Fibroblast of skin of left biceps (primary cell): ENCODE measurements at regions not wholly inside any gene's neighbourhood (a gene's known extent, or its start where the extent isn't known, plus 50 kb on each side); places are given as distances from the start of the nearest gene placed in this dataset.

Experiments used
- DNase-seq, 2 experiments: peaks; one replicate each; pipeline ENCODE4 v3.0.0-alpha.2; 2013; ENCODE audit warnings: low read depth in 2 of 2

DNA sequence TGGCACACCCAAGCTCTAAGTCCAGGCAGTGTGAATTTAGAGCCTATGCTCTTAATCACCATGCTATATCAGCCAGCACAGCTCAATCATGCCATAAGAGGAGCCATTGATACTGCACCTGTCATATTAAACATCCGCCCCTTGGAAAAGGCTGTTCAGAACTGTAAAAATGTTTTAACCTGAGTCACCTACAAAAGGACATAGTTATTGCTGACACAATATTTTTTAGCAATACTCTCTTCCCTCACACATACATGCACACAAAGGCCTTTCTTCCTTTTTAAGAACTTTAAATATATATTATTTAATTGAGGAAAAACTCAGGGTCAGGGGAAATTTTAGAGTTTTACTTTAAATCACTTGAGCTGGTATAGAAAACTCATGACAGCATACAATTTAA lies 83.5 kb upstream of the ATXN7L3B start:
- no peak for DNase-seq

DNA sequence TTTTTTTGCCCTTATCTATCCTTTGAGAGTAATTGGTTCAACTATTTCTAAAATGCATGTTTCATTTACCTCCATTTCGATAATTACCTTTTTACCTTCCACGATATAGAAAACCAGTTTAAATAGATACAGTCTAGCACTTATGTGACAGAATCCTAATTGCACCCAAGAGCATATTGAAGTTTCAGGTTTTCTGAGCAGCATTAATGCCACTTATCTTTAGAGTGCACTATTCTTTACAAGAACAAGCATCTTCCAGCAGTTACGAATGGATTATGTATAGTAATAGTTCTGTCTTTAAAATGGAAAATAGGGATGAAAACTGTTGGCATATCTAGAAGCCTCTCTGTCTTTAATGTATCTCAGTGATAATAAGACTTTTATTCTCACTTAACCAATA lies 82.2 kb upstream of the ATXN7L3B start:
- no peak for DNase-seq

DNA sequence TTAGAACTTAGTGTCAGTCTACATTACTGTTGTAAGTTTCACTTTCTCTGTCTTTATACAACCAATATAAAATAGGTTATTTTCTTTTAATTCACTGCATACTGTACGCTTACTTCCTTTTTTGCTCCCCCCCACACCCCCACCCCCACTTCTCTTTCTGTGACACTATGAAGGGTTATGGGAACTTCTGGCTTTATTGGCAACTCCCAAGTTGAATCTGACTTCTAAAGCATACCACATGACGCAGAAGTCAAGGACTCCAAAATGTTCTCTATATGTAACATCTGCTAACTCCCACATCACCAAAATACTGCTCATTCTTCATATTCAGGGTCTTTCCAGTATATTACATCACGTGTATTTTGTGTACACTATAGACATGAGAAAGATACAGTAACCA lies 81.2 kb upstream of the ATXN7L3B start:
- no peak for DNase-seq

- no peak for DNase-seq
Observed at GRCh38 chr12:74468401-74468800, 69.2 kb upstream of the ATXN7L3B start.

- DNase-seq: no peak
Observed at GRCh38 chr12:74476234-74476633, 61.4 kb upstream of the ATXN7L3B start.

DNA sequence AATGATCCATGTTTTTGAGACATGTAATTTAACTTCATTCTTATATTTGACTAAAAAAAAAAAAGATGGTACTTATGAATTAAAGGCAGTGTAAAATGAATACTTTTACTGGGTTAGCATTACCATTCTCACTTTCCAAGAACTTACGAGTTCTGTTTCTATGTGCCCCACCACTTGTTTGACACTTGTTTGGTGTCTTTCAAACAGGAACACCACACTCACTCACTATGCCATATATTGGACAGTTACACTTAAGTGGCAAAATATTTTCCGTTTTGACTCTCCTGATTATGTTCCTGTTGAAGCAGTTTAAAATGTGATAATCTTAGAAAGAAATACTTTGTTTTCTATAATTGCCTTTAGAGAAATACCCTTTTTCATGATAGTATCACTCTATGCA lies 56.6 kb upstream of the ATXN7L3B start:
- DNase-seq: no peak

DNA sequence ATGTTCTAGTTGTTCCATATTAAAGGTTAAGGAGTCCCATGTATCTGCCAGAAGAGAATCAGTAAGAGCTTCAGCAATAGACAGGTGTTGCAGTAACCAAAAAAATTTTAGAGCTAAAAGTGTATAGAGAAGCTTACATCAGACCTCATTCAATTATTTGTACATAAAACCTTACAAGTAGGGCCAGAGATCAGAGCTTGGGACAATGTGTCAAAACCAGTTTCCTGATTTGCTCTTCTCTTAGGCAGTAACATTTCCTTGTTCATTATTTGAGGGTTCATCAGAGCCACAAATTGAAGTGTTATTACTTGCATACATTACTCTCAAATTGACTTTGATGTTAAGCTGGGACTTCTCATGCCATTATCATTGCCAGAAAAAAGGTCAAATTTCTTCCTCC lies 55.5 kb upstream of the ATXN7L3B start:
- DNase-seq: no peak

GRCh38 chr12:74483057-74483456 lies 54.6 kb upstream of the ATXN7L3B start:
- DNase-seq: no peak
